ENCODE measurements at regions not wholly inside any gene's neighbourhood (a gene's known extent, or its start where the extent isn't known, plus 50 kb on each side); places are given as distances from the start of the nearest gene placed in this dataset.
"Not testable (repeated sequence)": the region's sequence is repeated elsewhere in the genome, so short reads cannot be mapped to it uniquely, and the experiment has no call there.

DNA sequence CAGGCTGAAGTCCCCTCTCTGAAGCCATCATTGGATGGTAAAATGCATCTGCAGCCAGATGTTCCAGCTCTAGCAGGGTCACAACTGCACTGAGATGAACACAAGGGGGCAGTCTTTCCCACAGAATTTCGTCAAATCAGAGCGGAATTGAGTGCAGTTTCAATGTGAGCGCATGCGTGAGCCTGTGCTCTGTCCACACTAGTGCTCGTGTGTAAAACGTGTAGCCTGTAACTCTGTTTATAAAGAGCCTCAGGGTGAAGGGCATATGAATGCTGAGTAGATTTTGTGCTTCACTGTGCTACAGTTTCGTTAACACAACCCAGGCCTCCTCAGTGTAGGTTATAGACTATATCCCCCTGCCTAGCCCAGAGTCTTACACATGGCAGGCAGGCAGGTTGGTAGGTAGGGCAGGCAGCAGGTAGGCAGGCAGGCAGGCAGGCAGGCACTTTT lies 92.7 kb upstream of the GOLGA6L4 start:
- peak overlapping the region in 2 of 3 donors; percentile 20 to 54 for H3K27ac Mint-ChIP-seq
- H3K4me1 Mint-ChIP-seq, result peaks cover 2 to 11% (median 10%) of the 10 kb centered on the region in 3 donors
- peaks cover 5% of the 10 kb centered on the region for H3K27me3 Mint-ChIP-seq
- H3K4me3 Mint-ChIP-seq, result peak overlapping the region in 1 of 4 donors; percentile 82
- no peaks in the 10 kb centered on the region for H3K9me3 Mint-ChIP-seq
- no peaks in the 10 kb centered on the region for H3K36me3 Mint-ChIP-seq

DNA sequence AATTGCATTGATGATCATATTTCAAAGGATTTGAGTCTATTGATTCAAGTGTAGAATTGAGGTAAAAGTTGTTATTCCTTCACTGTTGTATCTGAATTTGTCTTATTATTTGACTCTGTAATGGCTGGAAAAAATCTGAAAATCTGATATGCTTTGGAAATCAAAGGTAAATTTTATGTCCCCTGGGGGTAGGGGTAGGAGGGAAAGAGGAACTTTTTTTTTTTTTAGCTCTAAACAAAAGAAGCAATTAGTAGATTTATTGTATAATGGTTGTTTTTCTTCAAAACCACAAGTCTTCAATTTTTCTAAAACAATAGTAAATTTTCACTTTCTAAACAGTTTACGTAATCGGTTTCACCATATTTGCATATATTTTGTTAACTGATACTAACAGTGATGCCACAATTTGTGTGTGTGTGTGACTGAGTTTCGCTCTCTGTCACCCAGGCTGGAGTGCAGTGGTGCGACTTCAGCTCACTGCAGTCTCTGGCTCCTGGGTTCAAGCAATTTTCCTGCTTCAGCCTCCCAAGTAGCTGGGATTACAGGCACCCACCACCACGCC lies 91.7 kb upstream of the GOLGA6L4 start:
- no peaks in the 10 kb centered on the region for H3K9me3 Mint-ChIP-seq
- peaks cover 4% of the 10 kb centered on the region for H3K27me3 Mint-ChIP-seq
- H3K4me1 Mint-ChIP-seq, result peaks cover 2 to 11% (median 10%) of the 10 kb centered on the region in 3 donors
- no peaks in the 10 kb centered on the region for H3K36me3 Mint-ChIP-seq
- H3K27ac Mint-ChIP-seq, result no peak overlapping the region
- H3K4me3 Mint-ChIP-seq, result peak overlapping the region in 2 of 4 donors; percentile 18 to 25

DNA sequence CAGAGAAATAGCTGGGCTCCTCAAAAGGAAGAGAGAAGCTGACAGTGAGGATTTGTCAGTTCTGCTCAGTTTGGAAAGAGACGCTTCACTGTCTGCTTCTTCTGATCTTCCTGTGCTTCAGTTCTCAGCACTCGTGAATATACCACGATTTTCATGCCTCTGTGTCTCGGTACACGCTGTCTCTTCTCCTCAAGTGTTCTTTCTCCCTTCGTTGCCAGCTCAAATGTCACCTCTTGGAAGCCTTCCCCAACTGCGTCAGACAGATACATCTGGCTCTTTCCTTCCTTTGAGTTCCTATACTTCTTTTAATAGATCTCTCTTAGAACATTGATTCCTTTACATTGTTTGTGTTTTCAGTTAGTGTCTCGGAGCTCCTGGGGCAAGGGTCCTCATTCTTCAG lies 90.6 kb upstream of the GOLGA6L4 start:
- H3K9me3 Mint-ChIP-seq, H3K27me3 Mint-ChIP-seq, H3K4me3 Mint-ChIP-seq, H3K36me3 Mint-ChIP-seq, H3K27ac Mint-ChIP-seq: not testable (repeated sequence)
- peaks cover 2 to 11% (median 10%) of the 10 kb centered on the region in 3 donors for H3K4me1 Mint-ChIP-seq

DNA sequence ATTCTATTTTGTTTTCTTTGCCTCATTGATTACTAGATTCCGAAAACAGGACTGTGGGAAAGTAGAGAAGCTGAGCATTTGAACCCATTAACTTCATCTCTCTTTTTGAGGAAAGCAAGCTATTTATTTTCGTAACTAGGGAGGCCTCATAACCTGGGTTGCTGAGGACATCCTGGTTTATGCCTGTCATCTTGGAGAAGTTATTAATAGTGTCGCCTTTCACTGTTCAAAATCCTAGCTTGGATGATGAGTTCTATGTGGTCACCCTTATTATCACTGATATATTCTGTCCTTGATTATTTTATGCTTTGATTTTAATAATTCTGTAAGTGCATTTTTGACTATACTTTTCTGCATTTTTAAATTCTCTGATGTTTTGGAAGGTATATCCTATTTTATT lies 89.3 kb upstream of the GOLGA6L4 start:
- H3K4me3 Mint-ChIP-seq, H3K27ac Mint-ChIP-seq, H3K36me3 Mint-ChIP-seq, H3K9me3 Mint-ChIP-seq, H3K27me3 Mint-ChIP-seq: not testable (repeated sequence)
- H3K4me1 Mint-ChIP-seq, result peaks cover 2 to 11% (median 10%) of the 10 kb centered on the region in 3 donors

DNA sequence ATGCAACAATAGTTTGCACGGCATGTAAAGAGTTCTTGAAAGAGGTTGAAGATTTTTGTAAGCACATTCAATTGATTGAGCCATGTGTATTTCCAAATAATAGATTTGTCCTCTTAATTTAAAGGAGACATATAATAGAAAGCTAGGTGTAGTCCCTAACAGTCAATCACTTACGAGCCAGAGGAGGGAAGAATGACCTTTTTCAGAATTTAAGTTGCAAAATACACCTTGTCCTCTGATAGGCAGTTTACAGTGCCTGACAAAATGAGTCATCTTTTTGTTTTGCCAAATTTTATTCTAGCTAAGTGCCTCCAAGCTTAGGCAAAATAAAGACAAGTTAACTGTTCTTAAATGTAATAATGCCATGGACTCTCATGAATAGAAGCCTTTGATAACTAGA lies 88.3 kb upstream of the GOLGA6L4 start:
- not testable (repeated sequence) for H3K4me3 Mint-ChIP-seq, H3K27me3 Mint-ChIP-seq, H3K9me3 Mint-ChIP-seq, H3K36me3 Mint-ChIP-seq, H3K27ac Mint-ChIP-seq
- peaks cover 2 to 13% (median 10%) of the 10 kb centered on the region in 3 donors for H3K4me1 Mint-ChIP-seq

DNA sequence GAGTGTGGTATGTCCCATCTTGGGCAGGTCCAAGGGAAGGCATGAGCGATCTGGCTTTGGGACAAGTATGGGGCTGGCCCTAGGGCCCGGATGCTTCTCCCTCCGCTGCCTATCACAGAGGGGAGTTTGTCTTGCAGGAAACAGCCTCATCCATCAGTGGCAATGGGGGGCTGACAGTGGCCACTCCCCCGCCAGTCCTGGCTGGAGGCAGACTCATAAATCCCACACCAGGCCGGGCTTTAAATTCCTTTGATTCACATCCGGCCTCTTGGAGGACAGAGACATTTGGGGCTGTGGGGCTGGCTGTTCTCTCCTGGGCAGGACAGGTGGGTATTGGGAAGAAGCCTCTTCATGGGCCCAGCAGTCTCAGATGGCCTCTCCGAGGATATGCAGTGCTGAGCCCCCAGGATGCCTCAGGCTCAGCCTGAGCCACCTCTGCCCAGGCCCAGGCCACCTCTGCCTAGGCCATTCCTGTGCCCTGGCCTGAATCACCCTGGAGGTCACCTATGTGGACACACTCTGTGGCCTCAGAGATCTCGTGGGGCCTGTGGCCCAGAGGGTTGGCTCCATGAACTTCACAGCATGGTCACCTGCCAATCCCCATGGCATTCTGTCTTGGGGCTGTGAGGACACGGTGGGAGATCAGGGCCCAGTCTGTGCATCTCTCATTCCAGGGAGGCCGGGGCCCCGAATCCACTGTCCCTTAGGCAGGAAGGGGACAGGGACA lies 84.2 kb upstream of the GOLGA6L4 start:
- no peaks in the 10 kb centered on the region for H3K36me3 Mint-ChIP-seq
- H3K27ac Mint-ChIP-seq, result no peak overlapping the region
- H3K9me3 Mint-ChIP-seq, result no peaks in the 10 kb centered on the region
- H3K4me1 Mint-ChIP-seq, result peaks cover 4 to 5% (median 4%) of the 10 kb centered on the region in 3 donors
- H3K27me3 Mint-ChIP-seq, result peaks cover 10% of the 10 kb centered on the region
- H3K4me3 Mint-ChIP-seq, result no peak overlapping the region

DNA sequence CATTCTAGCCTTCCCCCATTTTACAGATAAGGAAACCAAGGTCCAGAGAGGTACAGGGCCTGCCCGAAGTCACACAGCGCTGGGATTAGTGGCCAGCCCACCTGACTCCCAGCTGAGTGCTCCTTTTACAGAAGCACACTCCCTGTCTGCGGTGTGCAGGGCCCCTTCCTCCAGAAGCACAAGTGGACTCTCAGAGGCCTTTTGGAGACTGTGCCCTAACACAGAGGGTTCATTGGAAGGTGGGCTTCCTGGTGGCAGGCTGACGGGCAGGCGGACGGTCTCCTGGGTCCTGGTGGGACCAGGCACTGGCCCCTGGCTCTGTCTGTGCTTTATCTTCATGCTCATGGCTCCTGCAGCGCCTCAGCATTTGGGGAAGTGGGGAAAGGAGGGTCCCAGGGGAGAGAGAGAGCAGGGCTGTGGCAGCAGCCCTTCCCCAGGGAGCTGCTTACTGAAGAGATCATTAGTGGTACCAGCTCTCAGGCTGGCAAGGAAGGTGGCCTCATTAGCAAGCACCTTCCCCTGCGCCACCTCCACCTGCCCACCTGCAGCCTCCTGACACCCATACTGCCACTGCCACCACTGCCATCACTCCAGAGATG lies 83.1 kb upstream of the GOLGA6L4 start:
- peaks cover 16% of the 10 kb centered on the region for H3K27me3 Mint-ChIP-seq
- H3K4me3 Mint-ChIP-seq, result peak overlapping the region in 2 of 4 donors; percentile 25 to 70
- not testable (repeated sequence) for H3K9me3 Mint-ChIP-seq, H3K36me3 Mint-ChIP-seq, H3K4me1 Mint-ChIP-seq
- H3K27ac Mint-ChIP-seq, result peak overlapping the region in 1 of 3 donors; percentile 43

DNA sequence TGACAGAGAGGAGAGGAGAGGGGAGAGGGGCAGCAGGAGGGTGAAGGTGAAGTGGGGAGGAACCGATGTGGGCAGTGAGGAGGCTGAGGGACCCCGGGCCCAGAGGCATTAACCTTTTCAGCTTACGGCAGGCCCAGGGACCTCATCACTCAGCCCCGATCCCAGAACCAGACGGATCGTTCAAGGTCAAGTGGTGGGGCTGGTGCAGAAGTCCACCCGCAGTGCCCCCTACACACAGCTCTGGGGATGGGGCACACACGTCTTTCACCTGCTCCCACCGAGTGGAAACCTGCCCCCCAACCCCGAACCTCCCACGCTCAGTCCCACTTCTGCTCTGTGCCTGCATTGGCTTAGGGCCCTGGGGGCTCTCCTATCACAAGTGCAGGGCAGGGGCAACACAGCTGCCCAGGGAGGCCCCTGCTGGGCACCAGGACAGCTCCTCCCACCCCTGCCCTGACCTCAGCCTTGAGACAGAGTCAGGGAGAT lies 81.9 kb upstream of the GOLGA6L4 start:
- H3K27me3 Mint-ChIP-seq, result peaks cover 15% of the 10 kb centered on the region
- H3K4me3 Mint-ChIP-seq, H3K9me3 Mint-ChIP-seq, H3K36me3 Mint-ChIP-seq, H3K27ac Mint-ChIP-seq, H3K4me1 Mint-ChIP-seq: not testable (repeated sequence)

DNA sequence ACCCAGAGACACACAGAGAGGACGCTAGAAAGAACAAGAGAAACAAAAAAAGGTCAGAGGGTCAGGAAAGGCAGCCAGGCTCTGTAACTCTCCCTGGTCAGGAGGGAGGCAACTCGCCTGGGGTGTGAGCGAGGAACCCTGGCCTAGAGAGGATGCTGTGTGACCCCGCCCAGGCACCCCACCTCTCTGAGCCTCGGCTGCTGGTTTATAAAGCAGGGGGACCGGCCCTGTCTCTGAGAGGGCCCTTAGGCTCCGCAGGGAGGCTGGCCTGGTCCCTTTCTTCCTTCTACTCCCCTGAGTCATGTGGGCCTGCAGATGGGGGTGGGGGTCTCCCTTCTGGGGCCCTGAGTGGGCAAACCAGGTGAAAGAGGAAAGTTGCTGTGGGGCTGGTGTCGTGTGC lies 81.3 kb upstream of the GOLGA6L4 start:
- not testable (repeated sequence) for H3K4me1 Mint-ChIP-seq, H3K9me3 Mint-ChIP-seq, H3K27ac Mint-ChIP-seq, H3K36me3 Mint-ChIP-seq, H3K4me3 Mint-ChIP-seq
- H3K27me3 Mint-ChIP-seq, result peaks cover 10% of the 10 kb centered on the region

DNA sequence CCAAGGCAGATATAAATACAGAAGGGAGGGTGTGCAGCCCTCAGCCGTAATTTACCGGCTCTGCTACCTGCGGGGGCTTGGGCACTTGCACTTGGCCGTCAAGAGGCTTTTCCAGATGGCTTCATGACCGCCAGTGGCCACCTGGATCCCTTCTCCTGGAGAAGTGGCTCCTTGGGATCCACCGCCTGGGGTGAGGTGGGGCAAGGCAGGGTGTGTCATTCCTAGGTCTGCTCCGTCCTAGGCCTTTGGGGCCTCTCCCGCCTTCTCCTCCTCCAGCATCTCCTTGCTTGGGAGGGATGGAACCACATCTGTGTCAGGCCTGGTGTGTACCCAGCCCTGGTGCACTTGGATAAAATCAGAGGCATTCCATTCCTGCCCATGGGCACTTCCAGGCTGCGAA lies 80.8 kb upstream of the GOLGA6L4 start:
- not testable (repeated sequence) for H3K4me3 Mint-ChIP-seq, H3K9me3 Mint-ChIP-seq, H3K27ac Mint-ChIP-seq, H3K36me3 Mint-ChIP-seq, H3K4me1 Mint-ChIP-seq
- H3K27me3 Mint-ChIP-seq, result peaks cover 10% of the 10 kb centered on the region

DNA sequence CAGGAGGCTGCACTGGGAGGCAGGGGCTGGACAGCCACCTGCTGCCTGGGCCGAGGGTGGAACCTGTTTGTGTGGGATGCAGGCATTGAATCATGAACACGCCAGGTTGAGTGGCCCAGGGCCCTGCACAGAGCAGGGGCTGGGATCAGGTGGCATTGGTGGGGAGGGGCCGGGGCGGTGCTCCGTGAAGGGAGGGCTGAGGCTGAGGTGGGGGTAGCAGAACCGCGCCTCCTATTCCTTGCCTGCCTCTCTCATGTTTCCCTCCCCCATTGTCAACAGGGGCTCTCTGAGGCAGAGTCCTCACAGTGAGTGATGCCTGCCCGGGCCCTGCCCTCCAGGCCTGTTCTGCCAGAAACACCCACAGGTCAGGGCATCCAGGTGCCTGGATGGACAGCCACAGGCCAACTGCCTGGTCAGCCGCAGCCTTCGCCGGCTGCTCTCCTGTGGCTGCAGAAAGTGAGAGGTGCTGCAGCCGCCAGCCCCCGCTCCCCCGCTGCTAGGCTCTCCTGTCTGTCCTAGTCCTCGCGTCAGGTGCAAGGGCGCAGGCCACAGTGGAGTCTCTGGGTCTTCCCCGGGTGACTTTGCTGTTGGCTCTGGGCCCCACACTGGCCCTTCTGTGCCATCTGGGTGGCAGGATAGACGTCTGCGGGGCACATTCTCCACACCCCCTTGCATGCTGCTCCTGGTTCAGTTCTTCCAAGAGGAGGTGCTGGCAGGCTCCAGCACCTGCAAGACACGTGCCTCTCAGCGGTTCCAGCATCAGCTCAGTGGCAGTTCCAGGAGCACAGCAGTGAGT lies 79.6 kb upstream of the GOLGA6L4 start:
- not testable (repeated sequence) for H3K36me3 Mint-ChIP-seq, H3K4me3 Mint-ChIP-seq, H3K27ac Mint-ChIP-seq, H3K9me3 Mint-ChIP-seq, H3K27me3 Mint-ChIP-seq, H3K4me1 Mint-ChIP-seq

DNA sequence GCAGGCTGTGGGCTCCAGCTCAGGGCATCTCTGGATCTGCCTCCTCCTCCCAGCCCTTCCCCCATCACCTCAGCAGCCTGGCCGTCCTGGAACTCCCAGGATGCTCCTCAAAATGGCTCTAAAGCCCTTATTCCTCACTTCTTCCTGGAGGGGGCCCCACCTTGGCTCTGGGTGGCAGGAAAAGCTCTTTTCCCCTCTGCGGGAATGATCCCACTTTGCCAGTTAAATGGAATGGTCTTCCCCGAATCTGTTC lies 79.1 kb upstream of the GOLGA6L4 start:
- H3K4me1 Mint-ChIP-seq, H3K27me3 Mint-ChIP-seq, H3K4me3 Mint-ChIP-seq, H3K9me3 Mint-ChIP-seq, H3K27ac Mint-ChIP-seq, H3K36me3 Mint-ChIP-seq: not testable (repeated sequence)

DNA sequence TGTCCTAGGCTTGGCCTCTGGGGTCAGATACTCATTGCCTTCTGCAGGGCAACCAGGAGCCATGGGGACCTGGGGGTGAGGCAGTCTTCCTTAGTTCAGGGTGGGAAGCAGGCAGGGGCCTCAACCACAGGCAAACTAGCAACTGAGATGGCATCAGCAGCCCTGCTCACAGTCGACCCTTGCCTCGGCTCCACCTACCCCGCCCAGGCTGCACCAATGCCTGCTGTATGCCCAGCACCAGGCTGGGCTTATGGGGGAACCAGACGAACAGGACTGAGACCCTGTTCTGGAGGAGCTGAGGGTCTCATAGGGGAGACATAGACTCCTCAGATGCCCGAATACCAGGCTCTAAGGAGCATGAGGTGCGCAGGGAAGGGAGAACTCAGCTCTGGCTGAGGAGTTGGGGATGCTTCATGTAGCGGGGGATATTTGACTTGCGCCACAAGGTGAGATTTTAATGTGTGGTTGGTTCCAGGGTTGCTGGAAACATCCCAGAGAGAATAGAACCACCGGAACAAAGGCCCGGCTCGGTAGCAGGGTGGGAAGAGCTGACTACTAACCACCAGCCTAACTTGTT lies 78.4 kb upstream of the GOLGA6L4 start:
- not testable (repeated sequence) for H3K27me3 Mint-ChIP-seq, H3K36me3 Mint-ChIP-seq, H3K27ac Mint-ChIP-seq, H3K9me3 Mint-ChIP-seq, H3K4me1 Mint-ChIP-seq, H3K4me3 Mint-ChIP-seq

DNA sequence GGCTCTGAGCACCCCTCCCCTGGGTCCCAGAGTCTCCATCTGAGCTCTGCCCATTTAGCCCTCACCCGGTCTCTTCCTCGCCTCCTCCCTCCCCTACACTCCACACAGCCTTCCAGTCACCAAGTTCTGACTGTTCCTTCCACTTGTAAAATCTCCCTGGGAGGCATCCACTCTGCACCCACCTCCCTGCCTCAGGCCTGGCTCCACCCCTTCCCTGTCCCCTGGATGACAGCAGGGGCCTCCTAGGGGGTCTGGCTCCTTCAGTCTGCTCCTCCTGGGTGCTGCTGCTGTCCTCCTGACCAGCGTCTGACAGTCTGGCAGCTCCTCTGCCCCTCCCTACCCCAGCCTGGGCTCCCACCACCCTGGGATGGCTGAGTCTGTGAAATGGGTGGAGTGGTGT lies 77.7 kb upstream of the GOLGA6L4 start:
- not testable (repeated sequence) for H3K27me3 Mint-ChIP-seq, H3K4me3 Mint-ChIP-seq, H3K9me3 Mint-ChIP-seq, H3K4me1 Mint-ChIP-seq, H3K27ac Mint-ChIP-seq, H3K36me3 Mint-ChIP-seq

Data from IgD-negative memory B cell (primary cell).